IMR-90 (cell line): ENCODE measurements at regions not wholly inside any gene's neighbourhood (a gene's known extent, or its start where the extent isn't known, plus 50 kb on each side); places are given as distances from the start of the nearest gene placed in this dataset.

Source experiments
- ATAC-seq: fragments of 200-7000 bp; cut with Tn5 transposase; 2 replicates; pipeline ENCODE4 v1.9.1; 2020; ENCODE audit warnings: low read depth, mild to moderate bottlenecking, moderate library complexity
- BruUV-seq: library from RNA; stranded (reverse); fragments of 400-500 nt; replicated peaks from 2 replicates; lab custom pipeline; 2021; lab: Mats Ljungman, UMichigan
- CTCF ChIA-PET: fragments of 300-600 bp; formaldehyde crosslinking; extraction: SDS; loops from one replicate; lab custom pipeline; 2021; ENCODE audit warnings: antibody characterized with exemption; lab: Yijun Ruan, JAX
- POLR2A ChIA-PET: fragments of 300-600 bp; sonication (Branson Sonifier 250); formaldehyde crosslinking; loops from one replicate; lab custom pipeline; 2022; ENCODE audit warnings: antibody characterized with exemption; ENCODE audit not compliant: unreplicated experiment; lab: Charles Lee
- DNase-seq: peaks from one replicate; pipeline ENCODE4 v3.0.0; 2013
- H2AFZ ChIP-seq: replicated peaks from 2 replicates; pipeline ENCODE3; 2013; ENCODE audit warnings: low read length, mild to moderate bottlenecking; ENCODE audit not compliant: poor library complexity
- H2AK5ac ChIP-seq: 2 replicates; pipeline ENCODE4 v1.6.1; 2013; ENCODE audit warnings: low read depth, low read length, inconsistent platforms
- H2AK9ac ChIP-seq: replicated peaks from 2 replicates; pipeline ENCODE3; 2013; ENCODE audit warnings: mild to moderate bottlenecking, low read depth, low read length, moderate library complexity; ENCODE audit not compliant: poor library complexity
- H2BK120ac ChIP-seq: 2 replicates; pipeline ENCODE4 v1.6.1; 2013; ENCODE audit warnings: low read depth, low read length, inconsistent platforms
- H2BK15ac ChIP-seq: 3 replicates; pipeline ENCODE4 v1.6.1; 2013; ENCODE audit warnings: low read depth, low read length, inconsistent platforms
- H2BK20ac ChIP-seq: 2 replicates; pipeline ENCODE4 v1.6.1; 2013; ENCODE audit warnings: low read depth, mild to moderate bottlenecking, inconsistent platforms, low read length, moderate library complexity
- H2BK5ac ChIP-seq: 2 replicates; pipeline ENCODE4 v1.6.1; 2013; ENCODE audit warnings: mild to moderate bottlenecking, low read depth, low read length, inconsistent platforms; ENCODE audit not compliant: poor library complexity, severe bottlenecking
- H3K14ac ChIP-seq: replicated peaks from 2 replicates; pipeline ENCODE4 v1.6.1; 2013; ENCODE audit warnings: low read depth, low read length, inconsistent platforms
- H3K18ac ChIP-seq: 2 replicates; pipeline ENCODE4 v1.6.1; 2013; ENCODE audit warnings: low read depth, low read length, control low read depth
- H3K23ac ChIP-seq: 2 replicates; pipeline ENCODE4 v1.6.1; 2013; ENCODE audit warnings: low read depth, low read length, inconsistent platforms
- H3K27ac ChIP-seq: 2 replicates; pipeline ENCODE4 v1.5.1; 2013; ENCODE audit warnings: mild to moderate bottlenecking, control low read depth, low read length; ENCODE audit not compliant: insufficient read depth
- H3K27me3 ChIP-seq: 2 replicates; pipeline ENCODE4 v1.6.1; 2013; ENCODE audit warnings: low read length; ENCODE audit not compliant: control insufficient read depth, insufficient read depth
- H3K36me3 ChIP-seq: 2 replicates; pipeline ENCODE4 v1.6.1; 2013; ENCODE audit warnings: low read length, mixed read lengths; ENCODE audit not compliant: control insufficient read depth, insufficient read depth
- H3K4ac ChIP-seq: 2 replicates; pipeline ENCODE4 v1.6.1; 2013; ENCODE audit warnings: low read depth, low read length, inconsistent platforms
- H3K4me1 ChIP-seq: 2 replicates; pipeline ENCODE4 v1.6.1; 2013; ENCODE audit warnings: low read length, mixed read lengths; ENCODE audit not compliant: control insufficient read depth, insufficient read depth
- H3K4me2 ChIP-seq: 2 replicates; pipeline ENCODE4 v1.6.1; 2013; ENCODE audit warnings: low read depth, mild to moderate bottlenecking, control low read depth, low read length, moderate library complexity
- H3K4me3 ChIP-seq: 2 replicates; pipeline ENCODE4 v1.5.1; 2013; ENCODE audit warnings: low read depth, mild to moderate bottlenecking, control low read depth, low read length, moderate library complexity; ENCODE audit not compliant: insufficient read depth
- H3K56ac ChIP-seq: 2 replicates; pipeline ENCODE4 v1.6.1; 2013; ENCODE audit warnings: low read length, inconsistent platforms; ENCODE audit not compliant: insufficient read depth; ENCODE audit errors: extremely low read depth
- H3K79me1 ChIP-seq, 2 experiments: 2 replicates each; pipeline ENCODE4 v1.6.1; 2013; ENCODE audit warnings: low read length in 2 of 2, inconsistent platforms in 1 of 2, low read depth in 1 of 2
- H3K9ac ChIP-seq: 2 replicates; pipeline ENCODE4 v1.6.1; 2013; ENCODE audit warnings: low read depth, low read length, control low read depth
- H3K9me1 ChIP-seq: 2 replicates; pipeline ENCODE4 v1.6.1; 2013; ENCODE audit warnings: low read length, inconsistent platforms; ENCODE audit not compliant: insufficient read depth
- H3K9me3 ChIP-seq: 2 replicates; pipeline ENCODE4 v1.6.1; 2013; ENCODE audit warnings: low read length; ENCODE audit not compliant: control insufficient read depth, insufficient read depth
- H4K20me1 ChIP-seq: 2 replicates; pipeline ENCODE4 v1.6.1; 2013; ENCODE audit warnings: low read length, inconsistent platforms; ENCODE audit not compliant: insufficient read depth
- H4K5ac ChIP-seq: 2 replicates; pipeline ENCODE4 v1.6.1; 2013; ENCODE audit warnings: mild to moderate bottlenecking, low read depth, low read length, control low read depth
- H4K8ac ChIP-seq, 2 experiments: 2 replicates each; pipeline ENCODE4 v1.6.1; 2013; ENCODE audit warnings: low read depth in 2 of 2, low read length in 2 of 2, control low read depth in 1 of 2, inconsistent platforms in 1 of 2
- H4K91ac ChIP-seq: 2 replicates; pipeline ENCODE4 v1.6.1; 2013; ENCODE audit warnings: low read depth, low read length, inconsistent platforms; ENCODE audit not compliant: insufficient read depth
- CEBPB ChIP-seq: IDR thresholded peaks from 2 replicates; pipeline ENCODE4 v1.6.1; 2012; ENCODE audit warnings: low read depth, low read length, improper control_type of control experiment
- CTCF ChIP-seq: conservative IDR thresholded peaks from 2 replicates; pipeline ENCODE4 v1.5.1; 2012; ENCODE audit warnings: mild to moderate bottlenecking, low read depth, low read length, improper control_type of control experiment
- ELK1 ChIP-seq: fragments of 150-350 bp; IDR thresholded peaks from 2 replicates; pipeline ENCODE4 v1.6.1; 2016; ENCODE audit warnings: low read depth, mild to moderate bottlenecking, low read length, moderate library complexity, borderline replicate concordance
- FOS ChIP-seq: fragments of 150-350 bp; IDR thresholded peaks from 2 replicates; pipeline ENCODE4 v1.6.1; 2016; ENCODE audit warnings: low read depth, low read length
- POLR2A ChIP-seq: IDR thresholded peaks from 2 replicates; pipeline ENCODE4 v1.6.1; 2012; ENCODE audit warnings: mild to moderate bottlenecking, low read depth, low read length
- RAD21 ChIP-seq: IDR thresholded peaks from 2 replicates; pipeline ENCODE4 v1.6.1; 2012; ENCODE audit warnings: low read length, improper control_type of control experiment
- RCOR1 ChIP-seq: IDR thresholded peaks from 2 replicates; pipeline ENCODE4 v1.6.1; 2012; ENCODE audit warnings: mild to moderate bottlenecking, low read length, improper control_type of control experiment; ENCODE audit not compliant: insufficient replicate concordance
- USF2 ChIP-seq: fragments of 150-350 bp; IDR thresholded peaks from 2 replicates; pipeline ENCODE4 v1.6.1; 2017; ENCODE audit warnings: mild to moderate bottlenecking, antibody characterized with exemption, low read length, low read depth
- dilution Hi-C: fragments of 300-500 bp; cut with HindIII; formaldehyde crosslinking; loops from one replicate; pipeline ENCODE4 v1.14.3; 2018; ENCODE audit warnings: low sequenced_read_pairs; ENCODE audit not compliant: unreplicated experiment
- in situ Hi-C: fragments of 300-500 bp; cut with MboI; formaldehyde crosslinking; loops from 3 replicates; pipeline ENCODE4 v1.14.3; 2019; ENCODE audit warnings: low sequenced_read_pairs, inconsistent platforms, mixed read lengths
- intact Hi-C: fragments of 100-400 bp; cut with micrococcal nuclease; formaldehyde crosslinking; loops from 2 replicates; pipeline ENCODE4 v1.10.0; 2022

GRCh38 chr18:30597202-30597601 lies 445.3 kb downstream of the DSC3 start:
- H3K9ac ChIP-seq, result no peak overlapping the region
- H2AK9ac ChIP-seq, result no peak overlapping the region
- no peak overlapping the region for H2BK120ac ChIP-seq
- no peak overlapping the region for H2BK20ac ChIP-seq
- in situ Hi-C loops, result no loop called here
- no TSS peak for BruUV-seq
- no peak overlapping the region for H3K27ac ChIP-seq
- no peak overlapping the region for H4K91ac ChIP-seq
- H3K4ac ChIP-seq, result no peak overlapping the region
- no peak overlapping the region for H2BK15ac ChIP-seq
- H2AK5ac ChIP-seq, result no peak overlapping the region
- no peak overlapping the region for H3K23ac ChIP-seq
- H3K36me3 ChIP-seq, result no peaks in the 10 kb centered on the region
- intact Hi-C loops, result no loop called here
- ChIA-PET POLR2A (no interaction called here), CTCF (no interaction called here)
- H3K9me1 ChIP-seq, result no peaks in the 10 kb centered on the region
- no peaks in the 10 kb centered on the region for H4K20me1 ChIP-seq
- H4K8ac ChIP-seq, result no peak overlapping the region
- no peak for DNase-seq
- no peaks in the 10 kb centered on the region for H3K27me3 ChIP-seq
- no peaks in the 10 kb centered on the region for H3K79me1 ChIP-seq
- H2BK5ac ChIP-seq, result no peak overlapping the region
- TF ChIP-seq RAD21, result no peak
- TF ChIP-seq CTCF, result no peak
- no peak for TF ChIP-seq RCOR1
- no peak for TF ChIP-seq ELK1
- no peak for TF ChIP-seq FOS
- no peak for TF ChIP-seq USF2
- TF ChIP-seq CEBPB, result no peak
- TF ChIP-seq POLR2A, result no peak
- no peak overlapping the region for H3K56ac ChIP-seq
- H2AFZ ChIP-seq, result no peak overlapping the region
- no peak overlapping the region for H3K14ac ChIP-seq
- no peak for ATAC-seq
- H4K5ac ChIP-seq, result no peak overlapping the region
- H3K18ac ChIP-seq, result no peak overlapping the region
- H3K4me2 ChIP-seq, result no peak overlapping the region
- no peaks in the 10 kb centered on the region for H3K4me1 ChIP-seq
- H3K9me3 ChIP-seq, result peaks cover 11% of the 10 kb centered on the region
- H3K4me3 ChIP-seq, result no peak overlapping the region
- dilution Hi-C loops, result no loop called here
